Astrocyte of the cerebellum (primary cell): ENCODE measurements at regions not wholly inside any gene's neighbourhood (a gene's known extent, or its start where the extent isn't known, plus 50 kb on each side); places are given as distances from the start of the nearest gene placed in this dataset.

Experiments used
- DNase-seq: peaks from one replicate; pipeline ENCODE4 v3.0.0-alpha.2; 2011; ENCODE audit warnings: low read depth
- H3K4me3 ChIP-seq: 2 replicates; pipeline ENCODE4 v1.5.1; 2011; ENCODE audit warnings: mild to moderate bottlenecking, low read depth, low read length, moderate library complexity
- CTCF ChIP-seq: IDR thresholded peaks from 2 replicates; pipeline ENCODE4 v1.5.1; 2012; ENCODE audit warnings: low read length, low read depth, moderate library complexity, mild to moderate bottlenecking; ENCODE audit errors: missing control alignments
- in situ Hi-C: cut with HindIII; loops from 2 replicates; pipeline ENCODE4 v1.10.0; 2017; ENCODE audit warnings: low sequenced_read_pairs

GRCh38 chr7:68587599-68587998 lies 1010.7 kb upstream of the AUTS2 start:
- DNase-seq, result no peak
- in situ Hi-C loops, result no loop called here
- no peak for TF ChIP-seq CTCF
- no peak overlapping the region for H3K4me3 ChIP-seq

GRCh38 chr7:68601826-68602225 lies 996.4 kb upstream of the AUTS2 start:
- no peak overlapping the region for H3K4me3 ChIP-seq
- TF ChIP-seq CTCF, result no peak
- DNase-seq, result no peak
- in situ Hi-C loops, result no loop called here

GRCh38 chr7:68604541-68604940 lies 993.7 kb upstream of the AUTS2 start:
- no peak for DNase-seq
- no peak overlapping the region for H3K4me3 ChIP-seq
- TF ChIP-seq CTCF, result no peak
- in situ Hi-C loops, result no loop called here

GRCh38 chr7:68610701-68611100 lies 987.6 kb upstream of the AUTS2 start:
- H3K4me3 ChIP-seq, result no peak overlapping the region
- in situ Hi-C loops, result no loop called here
- DNase-seq, result no peak
- no peak for TF ChIP-seq CTCF

GRCh38 chr7:68613405-68613804 lies 984.9 kb upstream of the AUTS2 start:
- no peak overlapping the region for H3K4me3 ChIP-seq
- TF ChIP-seq CTCF, result no peak
- in situ Hi-C loops, result no loop called here
- DNase-seq, result no peak

- in situ Hi-C loops, result no loop called here
- no peak for DNase-seq
- H3K4me3 ChIP-seq, result no peak overlapping the region
- no peak for TF ChIP-seq CTCF
Observed at GRCh38 chr7:68613897-68614296, 984.4 kb upstream of the AUTS2 start.

DNA sequence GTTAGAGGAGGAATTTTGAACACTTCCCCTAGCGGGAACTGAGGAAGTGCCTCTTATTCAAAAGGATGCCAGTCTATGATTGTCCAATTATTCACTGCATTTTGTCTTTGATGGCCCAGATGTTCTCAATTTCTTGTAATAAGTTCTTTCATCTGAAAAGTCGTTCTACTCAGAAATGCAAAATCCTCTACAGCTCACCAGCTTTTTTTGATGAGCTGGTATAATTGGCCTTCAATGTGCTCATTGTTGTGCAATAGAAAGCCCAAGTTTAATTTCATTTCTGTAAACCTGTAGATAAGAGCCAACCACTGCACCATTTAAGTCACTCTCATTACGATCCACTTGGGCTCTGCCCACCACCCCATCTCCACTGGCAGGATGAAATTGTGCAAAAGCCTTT lies 978.7 kb upstream of the AUTS2 start:
- no peak overlapping the region for H3K4me3 ChIP-seq
- no peak for DNase-seq
- TF ChIP-seq CTCF, result no peak
- in situ Hi-C loops, result no loop called here
